GM18499 (cell line): ENCODE measurements at regions not wholly inside any gene's neighbourhood (a gene's known extent, or its start where the extent isn't known, plus 50 kb on each side); places are given as distances from the start of the nearest gene placed in this dataset.

ENCODE experiments used
- ATAC-seq: cut with Tn5 transposase; IDR thresholded peaks from one replicate; pipeline ENCODE4 v1.9.1; 2021; ENCODE audit warnings: moderate number of reproducible peaks; ENCODE audit not compliant: insufficient read depth, unreplicated experiment

GRCh38 chr4:19925516-19925915 is 326.2 kb upstream of the SLIT2 start:
- no peak for ATAC-seq

GRCh38 chr4:19924761-19925160 is 326.9 kb upstream of the SLIT2 start:
- ATAC-seq, result no peak

GRCh38 chr4:19915276-19915675 is 336.4 kb upstream of the SLIT2 start:
- no peak for ATAC-seq

GRCh38 chr4:19913650-19914049 is 338.1 kb upstream of the SLIT2 start:
- ATAC-seq, result no peak

GRCh38 chr4:19910861-19911525 is 340.7 kb upstream of the SLIT2 start:
- no peak for ATAC-seq

- ATAC-seq, result no peak
Observed at GRCh38 chr4:19905024-19905423, 346.7 kb upstream of the SLIT2 start.

GRCh38 chr4:19888587-19888986 is 363.1 kb upstream of the SLIT2 start:
- ATAC-seq, result no peak

- ATAC-seq, result no peak
Observed at GRCh38 chr4:19883841-19884240, 367.9 kb upstream of the SLIT2 start.

- ATAC-seq, result no peak
Observed at GRCh38 chr4:19880206-19880605, 371.5 kb upstream of the SLIT2 start.

- no peak for ATAC-seq
Observed at GRCh38 chr4:19879330-19879729, 372.4 kb upstream of the SLIT2 start.

- ATAC-seq, result no peak
Observed at GRCh38 chr4:19857991-19858390, 393.7 kb upstream of the SLIT2 start.

GRCh38 chr4:19857380-19857779 is 394.3 kb upstream of the SLIT2 start:
- no peak for ATAC-seq

GRCh38 chr4:19850909-19851308 is 400.8 kb upstream of the SLIT2 start:
- no peak for ATAC-seq

- ATAC-seq, result no peak
Observed at GRCh38 chr4:19844446-19844845, 407.3 kb upstream of the SLIT2 start.

GRCh38 chr4:19842471-19842870 is 409.2 kb upstream of the SLIT2 start:
- no peak for ATAC-seq

- no peak for ATAC-seq
Observed at GRCh38 chr4:19838858-19839257, 412.8 kb upstream of the SLIT2 start.

- no peak for ATAC-seq
Observed at GRCh38 chr4:19835429-19835828, 416.3 kb upstream of the SLIT2 start.

GRCh38 chr4:19832411-19832810 is 419.3 kb upstream of the SLIT2 start:
- ATAC-seq, result no peak

- ATAC-seq, result no peak
Observed at GRCh38 chr4:19831644-19832285, 419.9 kb upstream of the SLIT2 start.

GRCh38 chr4:19829101-19829500 is 422.6 kb upstream of the SLIT2 start:
- ATAC-seq, result no peak

- no peak for ATAC-seq
Observed at GRCh38 chr4:19823781-19824180, 427.9 kb upstream of the SLIT2 start.

GRCh38 chr4:19819737-19820136 is 432.0 kb upstream of the SLIT2 start:
- no peak for ATAC-seq
